D721Med (cell line): ENCODE measurements at regions not wholly inside any gene's neighbourhood (a gene's known extent, or its start where the extent isn't known, plus 50 kb on each side); places are given as distances from the start of the nearest gene placed in this dataset.

ENCODE experiments used
- DNase-seq: peaks from one replicate; pipeline ENCODE4 v3.0.0; 2011; ENCODE audit warnings: low spot score; ENCODE audit not compliant: insufficient read length
- FAIRE-seq: peaks from 2 replicates; lab custom pipeline; 2011; peaks lifted over from hg19 to GRCh38; lab: Jason Lieb, UNC
- CTCF ChIP-seq: IDR thresholded peaks from 2 replicates; pipeline ENCODE4 v1.5.1; 2012; ENCODE audit warnings: mild to moderate bottlenecking, control low read depth; ENCODE audit not compliant: insufficient read depth; ENCODE audit errors: missing control alignments

- no peak for FAIRE-seq
- TF ChIP-seq CTCF, result no peak
- DNase-seq, result no peak
Measured at GRCh38 chr14:85912141-85912540, 382.2 kb downstream of the FLRT2 start.

- no peak for TF ChIP-seq CTCF
- DNase-seq (no peak), FAIRE-seq (no peak)
Measured at GRCh38 chr14:85911044-85911443, 381.1 kb downstream of the FLRT2 start.

- no peak for FAIRE-seq
Measured at GRCh38 chr14:85909581-85909980, 379.6 kb downstream of the FLRT2 start.

GRCh38 chr14:85907536-85907935, 377.6 kb downstream of the FLRT2 start:
- TF ChIP-seq CTCF, result no peak
- DNase-seq (no peak), FAIRE-seq (no peak)

More at GRCh38 chr14:85909581-85909980, 379.6 kb downstream of the FLRT2 start:
- no peak for DNase-seq
- TF ChIP-seq CTCF, result no peak

- no peak for TF ChIP-seq CTCF
- no peak for FAIRE-seq
- no peak for DNase-seq
Measured at GRCh38 chr14:85897808-85898207, 367.9 kb downstream of the FLRT2 start.

- FAIRE-seq (no peak), DNase-seq (no peak)
- TF ChIP-seq CTCF, result no peak
Measured at GRCh38 chr14:85895603-85896002, 365.7 kb downstream of the FLRT2 start.

GRCh38 chr14:85892251-85892650, 362.3 kb downstream of the FLRT2 start:
- DNase-seq (no peak), FAIRE-seq (no peak)

More at GRCh38 chr14:85892251-85892650, 362.3 kb downstream of the FLRT2 start:
- TF ChIP-seq CTCF, result no peak
